22Rv1 (cell line): ENCODE measurements at regions not wholly inside any gene's neighbourhood (a gene's known extent, or its start where the extent isn't known, plus 50 kb on each side); places are given as distances from the start of the nearest gene placed in this dataset.

ENCODE experiments used
- H3K27ac ChIP-seq: fragments of 450-650 bp; 2 replicates; pipeline ENCODE4 v1.5.1; 2017
- ZFX ChIP-seq: fragments of 450-650 bp; IDR thresholded peaks from 2 replicates; pipeline ENCODE4 v1.6.1; 2017; ENCODE audit warnings: antibody characterized with exemption, borderline replicate concordance
- TF ChIP-seq, protein P1 (sequence below): fragments of 450-650 bp; IDR thresholded peaks from 2 replicates; pipeline ENCODE4 v1.5.1; 2017; ENCODE audit warnings: mild to moderate bottlenecking

DNA sequence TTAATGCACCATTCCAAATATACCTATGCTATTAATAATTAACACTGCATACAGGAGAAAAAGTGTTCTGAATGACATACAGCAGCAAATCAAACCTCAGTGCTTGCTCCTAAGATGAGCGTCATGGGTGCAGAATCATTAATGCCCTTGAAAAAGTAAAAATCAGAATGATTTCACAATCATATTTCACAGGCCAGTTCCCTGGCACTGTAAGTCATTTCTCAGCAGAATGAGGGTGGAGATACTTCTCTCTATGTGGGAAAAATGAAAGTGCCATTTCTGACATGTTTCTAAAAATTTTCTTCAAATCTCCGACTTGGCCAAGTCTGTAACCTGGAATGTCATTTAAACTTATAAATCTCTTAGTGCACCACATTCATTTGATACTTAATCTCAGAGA lies 549.8 kb upstream of the AGTR1 start:
- TF ChIP-seq, protein P1, sequence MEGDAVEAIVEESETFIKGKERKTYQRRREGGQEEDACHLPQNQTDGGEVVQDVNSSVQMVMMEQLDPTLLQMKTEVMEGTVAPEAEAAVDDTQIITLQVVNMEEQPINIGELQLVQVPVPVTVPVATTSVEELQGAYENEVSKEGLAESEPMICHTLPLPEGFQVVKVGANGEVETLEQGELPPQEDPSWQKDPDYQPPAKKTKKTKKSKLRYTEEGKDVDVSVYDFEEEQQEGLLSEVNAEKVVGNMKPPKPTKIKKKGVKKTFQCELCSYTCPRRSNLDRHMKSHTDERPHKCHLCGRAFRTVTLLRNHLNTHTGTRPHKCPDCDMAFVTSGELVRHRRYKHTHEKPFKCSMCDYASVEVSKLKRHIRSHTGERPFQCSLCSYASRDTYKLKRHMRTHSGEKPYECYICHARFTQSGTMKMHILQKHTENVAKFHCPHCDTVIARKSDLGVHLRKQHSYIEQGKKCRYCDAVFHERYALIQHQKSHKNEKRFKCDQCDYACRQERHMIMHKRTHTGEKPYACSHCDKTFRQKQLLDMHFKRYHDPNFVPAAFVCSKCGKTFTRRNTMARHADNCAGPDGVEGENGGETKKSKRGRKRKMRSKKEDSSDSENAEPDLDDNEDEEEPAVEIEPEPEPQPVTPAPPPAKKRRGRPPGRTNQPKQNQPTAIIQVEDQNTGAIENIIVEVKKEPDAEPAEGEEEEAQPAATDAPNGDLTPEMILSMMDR: no peak
- no peak for TF ChIP-seq ZFX
- H3K27ac ChIP-seq: no peak overlapping the region

- no peak overlapping the region for H3K27ac ChIP-seq
- TF ChIP-seq, protein P1: no peak
- no peak for TF ChIP-seq ZFX
These were observed 548.1 kb upstream of the AGTR1 start for GRCh38 chr3:148149556-148149955.

GRCh38 chr3:148150141-148150540 lies 547.6 kb upstream of the AGTR1 start:
- TF ChIP-seq ZFX: no peak
- TF ChIP-seq, protein P1: no peak
- H3K27ac ChIP-seq: no peak overlapping the region

GRCh38 chr3:148158210-148158609 lies 539.5 kb upstream of the AGTR1 start:
- TF ChIP-seq ZFX: no peak
- TF ChIP-seq, protein P1: no peak
- H3K27ac ChIP-seq: no peak overlapping the region

GRCh38 chr3:148162132-148162531 lies 535.6 kb upstream of the AGTR1 start:
- no peak for TF ChIP-seq ZFX
- TF ChIP-seq, protein P1: no peak
- no peak overlapping the region for H3K27ac ChIP-seq

DNA sequence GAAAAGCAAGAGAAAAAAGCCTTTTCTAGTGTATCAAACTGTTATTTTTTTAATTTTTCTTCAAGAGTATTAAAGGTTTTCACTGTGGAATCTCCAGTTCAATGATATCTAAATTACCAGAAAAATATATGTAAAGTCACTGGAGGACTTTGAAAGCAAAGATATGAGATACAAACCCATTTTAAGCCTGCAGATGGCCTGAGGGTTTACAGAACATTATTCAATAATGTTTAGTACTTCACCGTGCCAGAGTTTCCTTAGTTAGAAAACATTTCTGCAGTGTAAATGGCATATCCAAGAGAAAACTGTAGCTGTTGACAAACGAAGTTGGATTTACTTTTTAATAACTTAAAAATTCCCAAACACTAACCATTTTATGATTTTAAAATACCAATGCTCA lies 529.4 kb upstream of the AGTR1 start:
- TF ChIP-seq ZFX: no peak
- TF ChIP-seq, protein P1: no peak
- no peak overlapping the region for H3K27ac ChIP-seq

- no peak for TF ChIP-seq ZFX
- TF ChIP-seq, protein P1: no peak
- no peak overlapping the region for H3K27ac ChIP-seq
These were observed 523.9 kb upstream of the AGTR1 start for GRCh38 chr3:148173851-148174250.
